Dendritic cell treated with granulocyte-macrophage colony-stimulating factor and Interleukin-4, amounts not matched to agents 40 ng/mL and 50 ng/mL, for 4 days (primary cell): ENCODE measurements at regions not wholly inside any gene's neighbourhood (a gene's known extent, or its start where the extent isn't known, plus 50 kb on each side); places are given as distances from the start of the nearest gene placed in this dataset.

Experiments used
- H3K27ac Mint-ChIP-seq: one replicate; pipeline ENCODE4 v1.8.0; 2022; ENCODE audit warnings: mild to moderate bottlenecking, mixed read lengths
- H3K27me3 Mint-ChIP-seq: one replicate; pipeline ENCODE4 v1.8.0; 2022; ENCODE audit warnings: mild to moderate bottlenecking, mixed read lengths
- H3K36me3 Mint-ChIP-seq: one replicate; pipeline ENCODE4 v1.8.0; 2022; ENCODE audit warnings: low read depth, mixed read lengths
- H3K4me1 Mint-ChIP-seq: one replicate; pipeline ENCODE4 v1.8.0; 2022; ENCODE audit warnings: low read depth, mixed read lengths
- H3K4me3 Mint-ChIP-seq: one replicate; pipeline ENCODE4 v1.8.0; 2022; ENCODE audit warnings: mild to moderate bottlenecking, moderate library complexity, mixed read lengths
- H3K9me3 Mint-ChIP-seq: one replicate; pipeline ENCODE4 v1.8.0; 2022; ENCODE audit warnings: mixed read lengths
- intact Hi-C: fragments of 100-400 bp; cut with micrococcal nuclease; formaldehyde crosslinking; loops from one replicate; pipeline ENCODE4 v1.15.0; 2022

DNA sequence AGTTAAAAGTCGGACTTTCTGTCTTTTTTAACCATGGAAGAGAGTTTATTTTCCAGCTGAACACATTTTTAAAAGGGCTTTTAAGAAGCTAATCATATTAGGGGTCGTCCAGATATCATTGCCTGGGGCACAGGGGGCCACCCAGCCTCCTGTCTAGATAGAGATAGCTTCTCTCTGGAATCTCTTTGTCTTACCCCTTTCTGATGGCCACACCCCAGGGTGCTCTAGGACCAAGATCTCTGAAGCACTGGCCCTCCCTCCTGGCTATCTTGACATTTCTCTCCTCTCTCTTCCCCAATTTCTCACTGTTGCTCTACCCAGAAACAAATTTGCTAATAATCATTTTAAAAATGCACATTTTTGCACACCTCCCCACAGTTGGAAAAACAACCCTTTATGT is 204.4 kb downstream of the NXNL2 start:
- Mint-ChIP-seq H3K4me3 (no peak overlapping the region), H3K27me3 (peaks cover 45% of the 10 kb centered on the region), H3K27ac (no peak overlapping the region), H3K36me3 (no peaks in the 10 kb centered on the region), H3K4me1 (no peaks in the 10 kb centered on the region), H3K9me3 (no peaks in the 10 kb centered on the region)
- intact Hi-C loops: no loop called here

DNA sequence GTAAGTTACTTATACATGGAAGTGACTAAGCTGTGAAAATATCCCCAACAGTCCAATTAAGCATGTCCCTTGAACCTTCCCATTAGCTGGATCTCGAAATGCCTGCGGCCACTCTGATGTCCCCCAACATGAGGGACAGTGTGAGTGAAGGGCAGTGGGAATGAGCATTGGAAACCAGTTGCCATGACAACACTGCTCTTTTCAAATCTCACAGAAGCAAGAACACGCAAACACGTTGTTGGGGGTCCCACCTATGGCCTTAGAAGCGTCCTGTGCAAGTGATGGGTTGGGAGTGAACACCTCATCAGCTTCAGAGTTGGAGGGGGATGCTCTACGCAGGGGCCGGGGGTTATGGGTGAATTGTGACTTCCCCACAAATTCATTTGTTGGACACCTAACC is 205.9 kb downstream of the NXNL2 start:
- H3K4me1 Mint-ChIP-seq: no peaks in the 10 kb centered on the region
- no peaks in the 10 kb centered on the region for H3K9me3 Mint-ChIP-seq
- intact Hi-C loops: no loop called here
- no peaks in the 10 kb centered on the region for H3K36me3 Mint-ChIP-seq
- peaks cover 36% of the 10 kb centered on the region for H3K27me3 Mint-ChIP-seq
- no peak overlapping the region for H3K27ac Mint-ChIP-seq
- no peak overlapping the region for H3K4me3 Mint-ChIP-seq

DNA sequence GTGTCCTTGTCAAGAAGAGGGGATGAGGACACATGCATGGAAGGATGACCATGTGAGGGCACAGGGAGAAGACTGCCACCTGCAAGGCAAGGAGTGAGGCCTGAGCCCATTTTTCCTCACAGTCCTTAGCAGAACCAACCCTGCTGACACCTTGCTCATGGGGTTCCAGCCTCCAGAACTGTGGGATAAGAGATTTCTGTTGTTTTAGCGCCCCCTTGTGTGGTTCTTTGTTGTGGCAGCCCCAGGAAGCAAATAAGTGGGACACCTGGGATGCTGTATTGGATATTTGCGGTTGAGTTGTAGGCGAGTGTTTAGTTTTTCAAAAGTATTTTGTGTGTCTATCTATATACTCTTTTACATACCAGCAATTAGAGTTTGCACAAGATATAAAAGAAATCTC is 206.4 kb downstream of the NXNL2 start:
- Mint-ChIP-seq H3K27me3 (peaks cover 36% of the 10 kb centered on the region), H3K36me3 (no peaks in the 10 kb centered on the region), H3K4me1 (no peaks in the 10 kb centered on the region), H3K27ac (no peak overlapping the region), H3K4me3 (no peak overlapping the region), H3K9me3 (no peaks in the 10 kb centered on the region)
- intact Hi-C loops: no loop called here

- Mint-ChIP-seq H3K27me3 (peaks cover 25% of the 10 kb centered on the region), H3K4me1 (no peaks in the 10 kb centered on the region), H3K27ac (no peak overlapping the region), H3K4me3 (no peak overlapping the region), H3K36me3 (no peaks in the 10 kb centered on the region), H3K9me3 (no peaks in the 10 kb centered on the region)
- intact Hi-C loops: no loop called here
Measured at GRCh38 chr9:88742483-88742882, 207.5 kb downstream of the NXNL2 start.

GRCh38 chr9:88742905-88743304 is 207.9 kb downstream of the NXNL2 start:
- Mint-ChIP-seq H3K27ac (no peak overlapping the region), H3K9me3 (no peaks in the 10 kb centered on the region), H3K36me3 (no peaks in the 10 kb centered on the region), H3K4me1 (no peaks in the 10 kb centered on the region), H3K27me3 (peaks cover 23% of the 10 kb centered on the region), H3K4me3 (no peak overlapping the region)
- intact Hi-C loops: no loop called here

- H3K27me3 Mint-ChIP-seq: peaks cover 15% of the 10 kb centered on the region
- H3K9me3 Mint-ChIP-seq: no peaks in the 10 kb centered on the region
- no peaks in the 10 kb centered on the region for H3K36me3 Mint-ChIP-seq
- no peak overlapping the region for H3K27ac Mint-ChIP-seq
- no peaks in the 10 kb centered on the region for H3K4me1 Mint-ChIP-seq
- no peak overlapping the region for H3K4me3 Mint-ChIP-seq
- intact Hi-C loops: no loop called here
Measured at GRCh38 chr9:88745276-88746001, 210.5 kb downstream of the NXNL2 start.

DNA sequence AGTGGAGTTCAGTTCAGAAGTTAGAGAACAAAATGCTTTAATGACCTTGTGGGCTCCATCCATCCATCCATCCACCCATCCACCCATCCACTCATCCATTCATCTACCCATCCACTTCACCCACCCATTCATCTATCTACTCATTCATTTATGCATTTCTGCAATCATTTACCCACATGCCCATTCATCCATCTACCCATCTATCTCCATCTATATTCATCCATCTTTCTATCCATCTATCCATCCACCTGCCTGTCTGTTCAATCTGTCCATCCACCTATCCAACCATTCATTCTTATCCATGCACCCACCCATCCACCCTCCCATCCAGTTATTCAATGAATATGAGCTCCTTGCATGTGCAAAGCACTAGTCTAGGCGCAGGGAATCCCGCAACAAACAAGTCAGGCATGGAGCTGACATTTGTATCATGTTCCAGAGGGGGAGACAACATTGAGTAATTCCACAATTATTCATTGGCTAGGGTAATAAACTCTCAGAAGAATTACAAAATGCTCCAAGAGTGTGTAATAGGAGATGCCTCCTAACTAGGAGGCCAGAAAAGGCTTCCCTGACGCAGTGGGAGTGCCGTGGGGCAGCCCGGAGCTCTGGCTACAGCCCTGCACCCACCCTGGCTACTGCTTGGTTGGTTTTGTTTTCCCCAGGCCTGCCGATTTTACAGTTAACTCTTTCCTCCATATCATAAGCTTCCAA is 211.2 kb downstream of the NXNL2 start:
- Mint-ChIP-seq H3K36me3 (no peaks in the 10 kb centered on the region), H3K9me3 (no peaks in the 10 kb centered on the region), H3K4me3 (no peak overlapping the region), H3K4me1 (no peaks in the 10 kb centered on the region), H3K27ac (no peak overlapping the region), H3K27me3 (peaks cover 12% of the 10 kb centered on the region)
- intact Hi-C loops: no loop called here

DNA sequence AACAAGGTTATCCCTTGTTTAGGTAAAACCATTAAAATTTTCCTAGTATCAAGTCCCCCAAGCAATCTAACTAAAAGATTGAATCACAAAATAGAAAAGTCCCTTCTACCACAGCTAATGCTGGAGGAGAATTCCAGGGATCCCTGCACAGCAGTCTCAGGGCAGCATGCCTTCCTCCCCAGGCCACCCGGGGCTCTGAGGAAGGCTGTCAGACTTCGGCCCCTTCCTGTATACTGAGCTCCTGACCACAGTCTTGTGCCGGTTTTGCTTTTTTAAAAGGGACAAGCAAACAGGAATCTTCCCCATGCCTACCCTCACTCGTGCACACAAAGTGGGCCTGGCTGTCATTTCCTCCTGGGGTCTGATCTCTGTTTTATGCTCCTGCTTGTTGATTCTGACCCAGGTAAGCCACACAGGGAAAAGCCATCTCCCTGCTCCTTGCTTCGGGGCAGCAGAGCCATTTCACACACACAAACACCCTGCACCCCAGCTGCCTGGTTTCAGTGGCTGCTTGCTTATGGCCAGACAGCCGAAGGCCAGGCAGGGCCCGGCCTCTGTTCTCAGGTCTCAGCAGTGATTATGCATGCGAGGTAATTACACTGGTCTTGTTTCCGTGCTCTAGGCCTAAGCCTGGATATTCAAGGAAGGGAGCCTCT is 211.9 kb downstream of the NXNL2 start:
- Mint-ChIP-seq H3K27ac (no peak overlapping the region), H3K27me3 (peaks cover 10% of the 10 kb centered on the region), H3K4me1 (no peaks in the 10 kb centered on the region), H3K36me3 (no peaks in the 10 kb centered on the region), H3K4me3 (no peak overlapping the region), H3K9me3 (no peaks in the 10 kb centered on the region)
- intact Hi-C loops: no loop called here

GRCh38 chr9:88747768-88748167 is 212.8 kb downstream of the NXNL2 start:
- Mint-ChIP-seq H3K4me3 (no peak overlapping the region), H3K4me1 (no peaks in the 10 kb centered on the region), H3K9me3 (no peaks in the 10 kb centered on the region), H3K27me3 (peaks cover 8% of the 10 kb centered on the region), H3K27ac (no peak overlapping the region), H3K36me3 (no peaks in the 10 kb centered on the region)
- intact Hi-C loops: no loop called here

GRCh38 chr9:88748566-88749261 is 213.7 kb downstream of the NXNL2 start:
- Mint-ChIP-seq H3K27ac (no peak overlapping the region), H3K36me3 (no peaks in the 10 kb centered on the region), H3K4me3 (no peak overlapping the region), H3K9me3 (no peaks in the 10 kb centered on the region), H3K27me3 (peaks cover 10% of the 10 kb centered on the region), H3K4me1 (no peaks in the 10 kb centered on the region)
- intact Hi-C loops: no loop called here

DNA sequence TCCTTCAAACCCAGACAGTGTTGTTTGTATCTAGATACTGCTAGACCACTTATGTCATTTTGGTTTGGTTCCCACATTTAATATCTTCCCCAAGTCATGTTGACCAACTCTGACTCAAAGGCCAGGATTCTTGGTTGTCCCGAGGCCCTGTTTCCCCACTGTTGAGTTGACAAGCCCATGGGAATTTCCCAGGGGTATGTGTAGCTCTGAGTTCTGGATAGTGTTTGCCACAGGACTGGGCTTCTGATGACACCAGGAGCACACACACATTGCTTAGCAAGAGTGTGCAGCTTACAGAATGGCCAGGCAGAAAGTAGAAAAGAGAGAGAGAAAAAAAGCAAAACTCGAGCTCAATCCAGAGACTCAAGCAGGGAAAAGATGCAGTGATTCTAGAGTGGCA is 214.4 kb downstream of the NXNL2 start:
- Mint-ChIP-seq H3K4me1 (no peaks in the 10 kb centered on the region), H3K27me3 (peaks cover 8% of the 10 kb centered on the region), H3K27ac (no peak overlapping the region), H3K9me3 (no peaks in the 10 kb centered on the region), H3K36me3 (no peaks in the 10 kb centered on the region), H3K4me3 (no peak overlapping the region)
- intact Hi-C loops: no loop called here

GRCh38 chr9:88750832-88751360 is 215.9 kb downstream of the NXNL2 start:
- H3K27ac Mint-ChIP-seq: no peak overlapping the region
- no peaks in the 10 kb centered on the region for H3K9me3 Mint-ChIP-seq
- no peaks in the 10 kb centered on the region for H3K36me3 Mint-ChIP-seq
- H3K4me1 Mint-ChIP-seq: no peaks in the 10 kb centered on the region
- peaks cover 13% of the 10 kb centered on the region for H3K27me3 Mint-ChIP-seq
- no peak overlapping the region for H3K4me3 Mint-ChIP-seq
- intact Hi-C loops: no loop called here

- intact Hi-C loops: no loop called here
- H3K4me3 Mint-ChIP-seq: no peak overlapping the region
- peaks cover 13% of the 10 kb centered on the region for H3K27me3 Mint-ChIP-seq
- no peaks in the 10 kb centered on the region for H3K9me3 Mint-ChIP-seq
- H3K27ac Mint-ChIP-seq: no peak overlapping the region
- no peaks in the 10 kb centered on the region for H3K36me3 Mint-ChIP-seq
- no peaks in the 10 kb centered on the region for H3K4me1 Mint-ChIP-seq
Measured at GRCh38 chr9:88751781-88752180, 216.8 kb downstream of the NXNL2 start.
